ENCODE measurements at regions not wholly inside any gene's neighbourhood (a gene's known extent, or its start where the extent isn't known, plus 50 kb on each side); places are given as distances from the start of the nearest gene placed in this dataset.

DNA sequence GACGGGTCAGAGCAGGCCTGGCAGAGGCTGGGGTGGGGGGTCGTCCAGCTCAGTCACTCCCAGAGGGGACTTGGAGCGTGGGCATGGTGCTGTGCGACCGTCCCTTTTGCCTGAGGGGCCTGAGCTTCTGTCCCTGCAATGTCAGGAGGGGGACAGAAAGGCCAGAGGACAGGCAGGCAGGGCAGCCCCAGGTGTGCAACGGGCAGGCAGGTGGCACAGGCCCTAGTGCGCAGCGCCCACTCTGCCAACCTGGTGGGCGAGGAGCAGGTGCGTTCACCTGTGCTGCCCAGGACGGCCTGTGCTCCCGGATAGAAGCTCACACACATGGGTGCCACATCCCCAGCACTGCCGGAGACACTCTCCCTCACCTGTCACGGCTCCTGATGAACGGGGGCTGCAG, 78.7 kb upstream of the SLCO4A1 start:
- no peak for DNase-seq

DNA sequence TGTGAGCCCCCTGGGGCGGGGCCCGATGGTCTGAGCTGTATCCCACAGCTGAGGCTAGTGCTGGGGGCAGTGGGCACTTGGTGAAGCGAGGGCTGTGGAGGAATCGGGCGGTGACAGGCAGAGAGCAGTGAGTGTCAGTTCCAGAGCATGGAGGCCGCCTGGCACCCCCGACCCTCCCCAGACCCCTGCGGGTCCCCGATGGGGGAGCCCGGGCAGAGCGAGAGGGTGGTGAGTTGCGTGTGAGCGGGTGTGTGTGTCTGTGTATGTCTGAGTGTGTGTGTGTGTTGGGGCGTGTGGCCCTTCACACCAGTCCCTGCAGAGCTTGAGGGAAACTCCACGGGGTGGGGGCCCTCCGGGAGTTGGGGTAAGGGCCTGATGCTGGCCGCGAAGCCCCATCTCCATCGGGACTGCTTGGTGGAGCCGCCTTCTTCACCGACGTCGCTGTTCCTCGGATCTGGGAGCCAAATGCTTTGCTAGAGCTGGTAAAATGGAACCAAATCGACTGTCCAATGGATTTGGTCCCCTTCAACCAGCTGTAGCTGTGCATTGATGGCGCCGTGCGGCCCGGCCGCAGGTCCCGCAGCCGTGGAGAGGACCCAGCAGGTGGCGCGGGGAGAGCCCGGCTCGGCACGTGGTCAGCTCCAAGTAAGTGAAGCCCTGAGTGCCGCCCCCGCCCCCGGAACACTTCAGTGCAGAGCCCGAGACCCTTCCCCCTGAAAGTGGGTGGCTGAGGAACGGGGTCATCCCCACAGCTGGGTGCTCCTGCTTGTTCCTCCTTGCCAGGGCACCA, 77.7 kb upstream of the SLCO4A1 start:
- no peak for DNase-seq

DNA sequence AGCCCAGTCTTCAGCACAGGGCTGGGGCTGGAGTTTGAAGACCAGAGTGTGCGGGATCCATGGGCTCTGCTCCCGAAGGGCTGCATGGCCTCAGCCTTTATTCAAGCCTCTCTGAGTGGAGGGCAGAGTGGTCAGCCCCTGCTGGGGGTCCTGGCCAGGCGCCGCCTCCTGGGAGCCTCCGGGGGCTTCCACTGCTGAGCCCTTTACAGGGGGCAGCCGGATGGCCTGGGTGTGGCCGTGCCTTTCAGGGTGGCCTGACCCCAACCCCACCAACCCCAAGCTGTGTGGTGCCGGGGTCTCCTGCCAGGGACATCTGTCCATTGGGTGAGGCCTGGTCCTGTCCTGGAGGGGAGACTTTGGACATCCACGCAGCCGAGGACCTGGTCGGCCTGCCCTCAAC, 76.0 kb upstream of the SLCO4A1 start:
- no peak for DNase-seq

DNA sequence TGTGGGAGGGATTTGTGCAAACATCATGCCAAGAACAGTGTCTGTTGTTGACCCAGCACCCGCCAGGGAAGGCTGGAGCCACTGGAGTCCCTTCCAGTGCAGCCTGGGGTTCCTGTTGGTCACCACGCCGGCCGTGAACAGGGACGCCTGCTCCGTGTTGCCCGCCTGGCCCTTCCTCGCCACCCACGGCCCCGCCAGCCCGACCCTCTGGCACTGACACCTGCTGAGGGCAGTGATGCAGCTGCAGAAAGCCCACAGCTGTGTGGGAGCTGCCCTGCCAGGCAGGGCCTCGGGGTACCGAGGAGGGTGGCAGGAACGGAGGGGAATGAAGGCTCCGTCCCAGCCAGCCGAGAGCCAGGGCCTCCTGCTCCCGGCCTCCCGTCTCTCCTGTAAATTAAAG, 75.5 kb upstream of the SLCO4A1 start:
- DNase-seq, result no peak

DNA sequence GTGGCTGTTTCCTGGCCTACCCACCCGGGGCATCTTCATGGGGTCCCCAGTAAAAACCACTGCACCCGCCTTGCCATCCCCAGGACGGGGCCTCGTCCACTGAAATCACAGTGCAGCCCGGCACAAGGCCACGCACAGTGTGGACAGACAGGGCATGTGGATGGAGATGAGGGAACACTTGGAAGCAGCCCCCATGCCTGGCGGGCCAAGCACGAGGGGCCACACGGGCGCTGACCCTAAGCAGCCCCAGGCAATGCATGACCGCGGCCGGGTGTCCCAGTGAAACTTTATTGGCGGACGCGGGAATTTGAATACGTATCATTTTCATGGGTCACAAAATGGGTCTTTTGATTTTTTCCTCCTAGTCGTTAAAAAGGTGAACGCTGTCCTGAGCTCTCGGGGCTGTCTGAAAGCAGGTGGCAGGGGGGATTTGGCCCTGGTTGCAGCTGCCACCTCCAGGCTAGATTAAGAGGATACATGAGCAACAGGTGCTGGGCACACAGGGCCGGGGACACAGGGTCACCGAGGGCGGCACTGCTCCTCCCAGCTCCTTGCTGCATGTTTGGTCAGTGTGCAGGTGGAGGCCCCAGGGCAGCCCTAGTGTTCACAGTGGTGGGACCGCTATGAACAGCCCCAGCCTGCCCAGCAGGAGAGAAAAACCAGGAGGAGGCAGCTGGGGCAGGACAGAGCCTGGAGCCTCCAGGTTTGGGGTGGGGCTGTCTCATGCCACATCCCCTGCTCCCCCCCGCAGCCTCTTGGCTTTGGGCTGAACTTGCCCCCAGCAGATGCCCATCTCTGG, 74.9 kb upstream of the SLCO4A1 start:
- DNase-seq, result no peak

DNA sequence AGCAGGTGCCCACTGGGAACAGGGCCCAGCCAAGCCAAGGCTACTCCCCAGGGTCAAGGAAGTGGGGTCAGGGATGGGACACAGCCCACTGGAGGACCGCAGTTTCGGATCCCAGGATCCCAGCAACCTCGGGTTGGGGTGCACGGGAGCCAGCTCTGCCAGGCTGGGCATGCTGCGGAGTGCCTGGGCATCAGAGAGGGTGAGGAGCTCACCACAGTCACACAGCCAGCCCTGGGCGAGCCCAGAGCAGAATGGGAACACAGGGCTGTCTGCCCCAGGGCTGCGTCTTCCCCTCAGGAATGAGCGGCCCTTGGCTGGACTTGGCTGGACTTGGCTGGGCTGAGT, 74.3 kb upstream of the SLCO4A1 start:
- no peak for DNase-seq

DNA sequence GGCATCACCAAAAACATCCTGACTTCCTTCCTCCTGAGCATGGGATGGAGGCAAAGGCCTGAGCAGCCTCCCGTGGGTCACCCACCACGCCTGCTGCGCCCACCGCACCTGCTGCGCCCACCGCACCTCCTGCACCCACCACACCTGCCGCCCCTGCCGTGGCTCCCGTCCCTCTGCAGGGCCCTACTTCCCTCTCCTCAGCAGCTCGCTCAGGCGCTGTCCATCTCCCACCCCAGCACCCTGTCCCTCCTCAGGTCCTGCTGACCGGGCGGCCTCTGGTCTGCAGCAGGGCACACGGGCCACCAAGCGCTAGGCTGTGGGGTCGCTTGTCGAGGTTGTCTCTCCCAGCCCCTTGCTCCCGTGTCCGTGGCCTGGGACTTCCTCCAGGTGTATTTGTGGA, 72.7 kb upstream of the SLCO4A1 start:
- DNase-seq, result no peak

DNA sequence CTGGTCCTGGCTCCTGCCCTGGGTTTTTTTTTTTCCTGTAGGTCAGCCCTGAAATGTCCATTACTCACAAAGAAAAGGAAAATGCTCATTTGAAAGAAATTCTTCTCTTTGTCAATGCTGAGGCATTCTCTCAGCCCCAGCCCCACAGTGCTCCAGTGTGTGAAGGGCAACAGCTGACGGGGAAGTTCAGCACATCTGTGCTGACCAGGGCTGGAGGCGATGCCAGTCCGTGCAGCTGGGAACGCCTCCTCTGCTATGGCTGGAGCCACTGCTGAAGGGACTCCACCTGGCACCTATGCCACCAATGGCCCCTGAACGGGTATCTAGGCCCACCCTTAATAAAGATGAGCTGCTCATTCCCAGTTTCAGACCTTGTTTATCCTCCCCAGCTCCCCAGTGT, 71.9 kb upstream of the SLCO4A1 start:
- DNase-seq, result no peak

DNA sequence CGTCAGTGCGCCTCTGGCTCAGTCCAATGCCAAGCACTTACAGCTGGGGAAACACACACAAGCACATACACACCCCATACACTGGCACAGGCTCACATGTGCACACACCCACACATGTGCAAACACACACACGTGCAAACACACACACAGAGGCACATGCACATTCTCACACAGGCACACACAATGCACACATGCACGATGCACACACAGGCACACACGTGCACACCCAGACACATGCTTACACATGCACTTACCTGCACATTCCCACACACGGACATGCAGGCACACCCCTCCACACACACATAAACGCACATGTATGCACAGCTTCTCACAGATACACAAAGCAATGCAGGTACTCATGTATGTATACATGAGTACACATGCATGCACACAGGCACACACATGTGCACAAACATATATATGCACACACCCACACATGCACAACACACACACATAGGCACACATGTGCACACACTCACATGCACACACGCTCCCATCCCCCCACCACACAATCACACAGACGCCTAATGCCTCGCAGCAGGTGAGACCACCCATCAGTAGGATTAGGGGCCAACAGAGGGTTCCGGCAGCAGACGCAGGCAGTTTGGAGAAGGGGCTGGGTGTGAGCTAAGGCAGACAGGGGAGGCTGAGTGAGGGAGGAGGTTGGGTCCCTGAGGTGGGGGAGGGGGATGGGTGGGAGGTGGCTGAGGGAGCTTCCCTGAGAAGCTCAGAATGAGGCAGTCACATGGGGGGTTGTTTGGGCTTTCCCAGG, 71.2 kb upstream of the SLCO4A1 start:
- no peak for DNase-seq

DNA sequence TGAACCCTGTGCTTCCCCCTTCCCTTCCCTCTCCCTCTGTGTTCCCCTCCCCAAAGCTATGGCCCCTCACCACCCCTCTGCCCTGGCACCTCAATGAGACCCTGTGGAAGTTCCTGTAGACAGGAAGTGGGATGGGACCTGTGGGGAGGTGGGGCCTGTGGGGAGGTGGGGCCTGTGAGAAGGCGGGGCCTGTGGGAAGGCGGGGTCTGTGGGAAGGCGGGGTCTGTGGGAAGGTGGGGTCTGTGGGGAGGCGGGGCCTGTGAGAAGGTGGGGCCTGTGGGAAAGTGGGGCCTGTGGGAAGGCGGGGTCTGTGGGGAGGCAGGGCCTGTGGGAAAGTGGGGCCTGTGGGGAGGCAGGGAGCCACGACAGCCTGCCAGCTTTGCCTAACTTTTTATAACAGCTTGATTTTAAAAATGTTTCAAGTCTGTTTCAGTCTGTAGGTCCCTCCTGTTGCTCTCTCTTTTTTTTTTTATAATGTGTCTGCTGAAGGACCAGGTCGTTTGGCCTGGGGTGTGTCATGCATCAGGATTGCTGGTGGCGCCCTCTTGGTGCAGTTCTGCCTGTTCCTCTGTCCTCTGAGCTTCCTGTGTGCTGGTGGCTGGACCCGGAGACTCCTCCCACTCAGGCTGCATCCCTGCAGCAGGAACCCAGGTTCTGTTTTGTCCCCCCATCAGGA, 70.5 kb upstream of the SLCO4A1 start:
- no peak for DNase-seq

DNA sequence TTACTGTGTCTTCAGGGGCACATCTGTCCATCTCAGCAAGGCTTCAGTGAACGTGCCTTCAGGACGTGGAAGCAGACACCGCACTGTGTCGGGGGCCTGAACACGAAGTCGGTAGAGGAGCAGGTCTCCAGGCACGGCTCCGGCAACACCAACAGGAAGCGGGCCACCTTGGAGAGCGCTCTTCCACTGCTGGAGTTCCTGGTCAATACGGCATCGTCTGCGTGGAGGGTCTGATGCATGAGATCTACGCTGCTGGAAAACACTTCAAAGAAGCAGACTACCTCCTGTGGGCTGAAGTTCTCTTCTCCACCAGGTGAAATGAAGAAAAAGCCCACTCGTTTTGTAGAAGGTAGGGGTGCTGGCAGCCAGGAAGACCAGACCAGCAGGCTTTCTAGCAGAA, 69.3 kb upstream of the SLCO4A1 start:
- no peak for DNase-seq

DNA sequence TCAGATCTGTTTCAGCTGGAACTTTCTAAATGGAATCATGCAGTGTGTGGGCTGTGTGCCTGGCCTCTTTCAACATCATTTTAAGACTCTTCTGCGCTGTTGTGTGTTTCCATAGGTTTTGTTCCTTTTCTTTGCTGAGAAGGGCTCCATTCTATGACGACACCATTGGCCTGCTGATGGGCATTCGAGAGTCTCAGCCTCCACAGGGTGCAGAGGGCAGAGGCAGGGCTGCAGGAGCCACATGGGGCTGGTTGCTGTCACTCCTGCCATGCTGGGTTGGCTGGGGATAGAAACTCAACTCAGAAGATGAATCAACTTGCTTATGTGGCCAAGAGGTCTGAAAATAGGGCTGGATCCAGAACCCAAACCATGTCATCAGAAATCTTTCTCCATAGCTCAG, 68.5 kb upstream of the SLCO4A1 start:
- DNase-seq, result no peak

DNA sequence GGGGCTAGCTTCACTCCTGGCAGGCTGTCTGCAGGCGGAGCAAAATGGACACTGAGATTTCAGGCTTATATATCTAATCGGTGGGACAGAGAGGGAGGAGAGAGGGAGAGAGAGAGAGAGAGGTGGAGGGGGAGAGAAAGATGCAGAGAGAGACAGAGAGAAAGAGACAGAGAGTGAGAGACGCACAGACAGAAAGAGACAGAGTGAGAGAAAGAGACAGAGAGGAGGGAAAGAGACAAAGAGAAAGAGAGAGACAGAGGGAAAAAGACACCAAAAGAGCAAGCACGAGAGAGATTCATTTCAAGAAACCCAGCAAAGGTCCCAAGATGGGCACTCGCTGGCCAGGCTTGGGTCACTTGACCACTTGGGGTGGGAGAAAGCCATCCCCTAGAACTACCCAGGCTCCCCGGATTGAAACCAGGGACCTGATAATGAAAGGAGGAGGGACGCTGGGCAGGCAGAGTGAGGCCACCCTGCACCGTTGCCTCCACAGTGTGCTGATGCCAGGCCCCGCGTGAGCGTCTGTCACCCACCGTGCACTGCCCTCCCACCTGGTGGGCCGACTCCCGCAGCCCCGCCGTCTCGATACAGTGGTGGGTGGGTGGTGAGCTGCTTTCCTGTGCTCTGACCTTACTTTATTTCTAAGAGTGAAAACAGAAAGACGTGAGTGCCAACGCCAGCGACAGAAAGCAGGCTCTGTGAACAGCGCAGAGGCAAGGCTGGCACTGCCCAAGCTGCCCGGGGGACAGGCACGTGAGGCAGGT, 67.9 kb upstream of the SLCO4A1 start:
- no peak for DNase-seq

DNA sequence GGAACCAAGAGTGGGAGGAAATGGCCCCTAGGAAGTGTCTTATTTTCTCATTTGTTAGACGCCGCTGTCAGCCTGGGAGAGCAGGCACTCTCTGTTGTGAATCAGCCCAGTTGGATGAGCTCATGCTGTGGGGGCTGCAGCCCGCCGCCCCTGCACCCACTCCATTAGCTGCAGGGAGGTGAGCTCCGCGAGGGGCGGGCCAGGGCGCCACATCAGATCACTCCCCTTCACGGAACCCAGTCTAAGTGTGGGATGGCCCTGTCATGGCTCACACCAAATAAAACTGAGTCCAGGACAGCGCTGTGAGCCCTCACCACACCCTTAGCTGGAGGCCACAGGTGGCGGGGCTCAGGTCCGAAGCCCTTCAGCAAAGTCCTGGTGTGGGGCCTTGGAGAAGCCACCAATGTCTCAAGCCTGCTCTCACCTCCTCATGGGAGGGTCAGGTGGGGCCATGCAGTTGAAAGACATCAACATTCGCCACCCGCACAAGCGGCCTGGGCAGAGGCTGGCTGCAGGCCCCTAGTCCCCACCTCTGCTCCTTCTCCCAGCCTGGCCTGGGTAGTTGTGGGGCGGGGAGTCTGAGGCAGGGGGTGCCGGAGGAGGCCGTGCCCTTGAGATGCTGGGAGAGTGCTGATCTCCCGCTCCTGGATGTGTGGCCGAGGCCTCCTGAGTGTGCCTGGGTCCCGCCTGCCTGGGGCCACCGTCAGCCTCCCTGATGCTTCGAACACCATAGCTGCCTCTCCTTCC, 66.2 kb upstream of the SLCO4A1 start:
- no peak for DNase-seq

DNA sequence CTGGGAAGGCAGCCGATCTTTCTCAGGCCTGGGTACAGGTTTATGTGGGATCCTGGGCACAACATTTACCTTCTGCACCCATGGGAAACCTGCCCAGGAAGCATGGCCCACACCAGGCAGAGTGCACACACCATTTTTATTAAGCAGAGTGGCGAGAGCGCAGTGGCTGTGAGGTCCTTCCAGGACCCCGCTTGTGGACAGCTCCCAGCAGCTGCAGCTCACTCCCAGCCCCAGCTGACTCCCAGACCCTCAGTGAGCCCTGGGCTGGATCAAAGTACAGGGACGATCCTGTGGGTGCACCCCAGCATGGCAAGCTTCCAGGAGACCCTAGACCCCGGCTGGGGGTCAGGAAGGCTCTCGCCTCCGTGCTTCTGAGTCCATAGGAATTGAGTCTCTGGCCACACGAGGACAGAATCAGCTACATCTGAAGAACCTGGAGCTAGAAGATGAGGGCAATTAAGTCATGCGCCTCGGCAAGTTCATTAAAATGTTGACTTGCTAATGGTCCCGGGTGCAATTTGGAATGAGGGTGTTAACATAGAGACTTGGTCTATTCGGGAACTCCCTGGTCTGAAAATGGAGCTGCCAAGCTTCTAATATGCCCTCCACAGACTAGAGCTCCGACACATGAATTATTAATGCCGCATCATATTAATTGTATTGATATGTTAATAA, 65.4 kb upstream of the SLCO4A1 start:
- peak; percentile 5 for DNase-seq

DNA sequence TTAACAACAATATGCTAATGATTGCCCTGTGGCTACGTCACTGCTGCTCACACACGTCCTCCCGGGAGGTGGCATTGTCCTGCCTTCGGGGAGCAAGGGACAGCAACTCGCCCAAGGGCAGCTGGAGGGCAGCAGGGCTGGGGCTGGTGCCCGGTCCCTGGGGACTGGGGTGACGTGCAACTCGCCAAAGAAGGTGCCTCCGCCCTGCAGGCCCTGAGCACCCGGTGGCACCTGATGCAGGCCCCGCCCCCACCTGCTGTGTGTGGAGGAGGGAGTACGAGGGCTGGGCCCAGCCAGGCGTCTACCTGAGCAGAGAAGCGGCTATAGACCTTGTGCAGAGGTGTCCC, 64.8 kb upstream of the SLCO4A1 start:
- no peak for DNase-seq

DNA sequence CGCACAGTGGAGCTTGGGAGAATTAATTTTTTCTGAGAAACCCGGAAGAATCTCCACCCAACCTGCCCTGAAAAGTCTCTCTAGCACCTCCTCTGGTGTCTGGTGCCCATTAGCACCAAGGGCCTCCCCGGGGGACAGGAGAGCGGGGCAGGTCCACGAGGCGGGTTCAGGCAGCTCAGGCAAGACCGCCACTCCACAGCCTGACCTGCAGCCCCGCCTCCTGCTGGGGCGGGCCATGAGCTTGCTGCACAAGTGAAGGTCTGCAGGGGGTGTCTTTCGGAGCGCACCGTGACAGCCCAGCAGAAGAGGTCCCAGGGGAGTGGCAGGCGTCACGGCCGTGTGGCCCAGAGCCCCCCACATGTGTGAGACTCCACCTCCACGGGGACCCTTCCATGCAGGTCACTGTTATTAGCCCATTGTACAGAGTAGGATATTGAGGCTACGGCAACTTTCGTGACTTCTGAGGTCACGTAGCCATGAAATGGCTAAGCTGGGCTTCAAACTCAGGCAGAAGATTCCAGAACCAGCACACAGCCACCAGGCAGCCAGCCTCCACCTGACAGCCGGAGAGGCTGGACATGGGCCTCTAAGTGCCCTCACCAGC, 63.9 kb upstream of the SLCO4A1 start:
- DNase-seq, result no peak

DNA sequence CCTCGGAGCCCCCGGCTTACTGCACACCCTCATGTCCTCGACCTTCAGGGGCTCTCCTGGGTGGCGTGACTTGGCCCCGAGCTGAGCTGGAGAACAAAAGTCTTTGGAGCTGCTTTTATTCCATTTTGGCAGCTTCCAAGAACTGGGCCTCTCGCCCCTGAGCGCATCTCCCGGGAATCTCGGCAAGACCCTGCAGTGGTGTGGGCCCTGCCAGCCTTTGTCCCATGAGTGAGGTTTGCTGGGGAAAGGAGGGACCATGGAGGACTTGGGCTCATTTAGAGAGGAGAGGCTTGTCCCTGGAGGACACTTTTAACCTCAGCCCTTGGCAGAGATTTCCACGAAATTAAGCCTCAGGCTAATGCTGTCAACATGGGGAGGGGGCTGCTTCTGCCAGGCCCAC, 62.3 kb upstream of the SLCO4A1 start:
- DNase-seq, result no peak

DNA sequence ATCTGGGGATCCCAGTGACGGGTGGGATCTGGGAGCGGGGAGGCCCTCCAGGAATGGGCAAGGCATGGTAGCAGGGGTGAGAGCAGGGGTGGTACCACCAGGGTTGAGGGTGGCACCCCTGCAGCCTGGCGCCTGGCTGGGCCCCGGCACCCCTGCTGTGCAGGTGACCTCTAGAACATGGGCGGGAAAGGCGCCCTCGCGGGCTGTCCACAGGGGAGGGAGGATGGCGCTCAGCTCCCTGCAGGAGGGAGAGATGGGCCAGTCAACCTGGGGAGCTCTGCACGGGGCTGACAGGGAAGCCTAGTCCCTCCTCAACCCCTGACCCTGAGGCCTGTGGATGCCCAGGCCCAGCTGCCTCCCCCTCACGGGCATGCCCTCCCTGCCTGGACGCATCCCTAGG, 61.6 kb upstream of the SLCO4A1 start:
- no peak for DNase-seq

DNA sequence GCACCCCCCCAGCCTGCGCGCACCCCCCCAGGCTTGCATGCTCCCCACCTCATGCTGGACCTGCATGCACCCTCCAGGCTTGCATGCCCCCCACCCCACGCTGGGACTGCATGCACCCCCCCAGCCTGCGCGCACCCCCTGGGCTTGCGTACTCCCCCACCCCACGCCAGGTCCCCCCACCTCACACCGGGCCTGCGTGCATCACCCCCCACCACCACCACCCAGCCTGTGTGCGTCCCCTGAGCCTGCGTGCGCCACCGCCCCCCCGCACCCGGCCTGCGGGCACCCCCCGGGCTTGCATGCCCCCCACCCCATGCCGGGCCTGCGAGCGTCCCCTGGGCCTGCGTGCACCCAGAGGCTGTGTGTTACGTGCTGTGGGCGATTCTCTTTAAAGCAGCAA, 61.0 kb upstream of the SLCO4A1 start:
- no peak for DNase-seq

DNA sequence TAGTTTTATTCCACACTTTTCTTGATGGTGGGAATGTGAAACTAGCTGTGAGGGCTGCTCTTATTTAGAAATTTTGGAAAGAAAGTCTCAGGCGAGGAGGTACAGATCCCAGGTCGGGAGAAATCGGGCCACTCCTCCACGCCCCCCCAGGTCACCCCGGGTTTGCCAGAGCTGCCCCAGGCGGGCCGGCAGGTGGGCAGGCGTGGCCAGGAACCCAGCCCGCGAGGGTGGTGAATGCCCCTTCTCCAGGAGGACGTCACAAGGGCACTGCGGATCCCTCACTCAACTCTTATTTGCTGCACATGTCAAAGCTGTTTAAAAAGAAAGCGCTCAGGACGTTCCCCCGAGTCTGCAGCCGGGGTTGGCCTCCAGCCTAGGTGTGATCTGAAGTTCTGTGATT, 60.5 kb upstream of the SLCO4A1 start:
- DNase-seq, result no peak
